ENCODE measurements at regions not wholly inside any gene's neighbourhood (a gene's known extent, or its start where the extent isn't known, plus 50 kb on each side); places are given as distances from the start of the nearest gene placed in this dataset.

DNA sequence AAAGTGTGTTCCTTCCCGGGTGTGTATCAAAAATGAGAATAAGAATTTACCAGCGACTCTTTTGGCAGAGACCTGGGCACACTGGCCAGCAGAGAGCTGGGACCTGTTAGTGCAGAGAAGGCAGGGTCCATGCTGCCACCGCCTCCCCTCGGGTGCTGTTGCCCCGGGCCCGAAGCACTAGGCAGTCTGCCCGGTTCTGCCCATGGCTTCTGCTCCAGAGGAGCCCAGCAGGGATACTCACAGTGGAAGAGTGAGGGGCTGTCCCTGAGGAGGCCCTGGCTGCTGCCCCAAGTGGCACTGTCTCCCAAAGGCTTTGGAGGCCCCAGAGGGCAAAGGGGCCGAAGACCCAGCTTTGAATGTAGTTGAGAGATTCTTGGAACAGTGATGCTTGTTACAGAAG is 80.5 kb downstream of the MIS18A start:
- Histone ChIP-seq H3K9me1 (ENCODE audit: control insufficient read depth, insufficient read depth, low read length) (no peaks in the 10 kb centered on the region), H3K27me3 (ENCODE audit: control insufficient read depth in 2 of 2, insufficient read depth in 2 of 2, low read length in 2 of 2) (peaks cover 6 to 22% of the 10 kb centered on the region in 2 experiments; a peak in 2 of 5 replicates), H3K79me2 (ENCODE audit: control insufficient read depth, insufficient read depth, low read length) (no peaks in the 10 kb centered on the region), H3K4me2 (ENCODE audit: insufficient read depth, low read length) (no peak overlapping the region), H2AFZ (ENCODE audit: low read depth, low read length) (no peak overlapping the region), H3K4me3 (no peak overlapping the region), H3K9me3 (replicated peaks; ENCODE audit: control insufficient read depth, insufficient read depth, low read depth, low read length) (no peaks in the 10 kb centered on the region), H3K4me1 (replicated peaks in 1 of 2; ENCODE audit: control insufficient read depth in 2 of 2, insufficient read depth in 2 of 2, low read length in 2 of 2) (no peaks in the 10 kb centered on the region), H3K9ac (ENCODE audit: insufficient read depth in 1 of 2, low read depth in 2 of 2, low read length in 2 of 2) (no peak overlapping the region), H3K27ac (ENCODE audit: extremely low read depth, low read depth, low read length) (no peak overlapping the region), H4K20me1 (replicated peaks; ENCODE audit: control insufficient read depth, insufficient read depth, low read length) (no peaks in the 10 kb centered on the region), H3K36me3 (ENCODE audit: control insufficient read depth, insufficient read depth, low read length) (no peaks in the 10 kb centered on the region)
- POLR2A ChIA-PET: no interaction called here
- intact Hi-C loops (cut with micrococcal nuclease) (no loop called here), in situ Hi-C loops (cut with MboI) (no loop called here)
- TF ChIP-seq CBFA2T2 (conservative IDR thresholded peaks at IDR 0.05) (no peak), KAT2B (IDR thresholded peaks at IDR 0.05; ENCODE audit: low read depth, low read length) (no peak), CREB1 (IDR thresholded peaks at IDR 0.05) (no peak), CREB1 (CRISPR knock-in tag; IDR thresholded peaks at IDR 0.05) (no peak), SMAD2 (IDR thresholded peaks at IDR 0.05; ENCODE audit: low read depth, low read length) (no peak), LCOR (CRISPR knock-in tag; IDR thresholded peaks at IDR 0.05) (no peak), NKRF (IDR thresholded peaks at IDR 0.05; ENCODE audit: borderline replicate concordance) (no peak), ZZZ3 (IDR thresholded peaks at IDR 0.05) (no peak), MAFK (IDR thresholded peaks at IDR 0.05; ENCODE audit: low read length) (no peak)
- TF ChIP-seq, protein P1, sequence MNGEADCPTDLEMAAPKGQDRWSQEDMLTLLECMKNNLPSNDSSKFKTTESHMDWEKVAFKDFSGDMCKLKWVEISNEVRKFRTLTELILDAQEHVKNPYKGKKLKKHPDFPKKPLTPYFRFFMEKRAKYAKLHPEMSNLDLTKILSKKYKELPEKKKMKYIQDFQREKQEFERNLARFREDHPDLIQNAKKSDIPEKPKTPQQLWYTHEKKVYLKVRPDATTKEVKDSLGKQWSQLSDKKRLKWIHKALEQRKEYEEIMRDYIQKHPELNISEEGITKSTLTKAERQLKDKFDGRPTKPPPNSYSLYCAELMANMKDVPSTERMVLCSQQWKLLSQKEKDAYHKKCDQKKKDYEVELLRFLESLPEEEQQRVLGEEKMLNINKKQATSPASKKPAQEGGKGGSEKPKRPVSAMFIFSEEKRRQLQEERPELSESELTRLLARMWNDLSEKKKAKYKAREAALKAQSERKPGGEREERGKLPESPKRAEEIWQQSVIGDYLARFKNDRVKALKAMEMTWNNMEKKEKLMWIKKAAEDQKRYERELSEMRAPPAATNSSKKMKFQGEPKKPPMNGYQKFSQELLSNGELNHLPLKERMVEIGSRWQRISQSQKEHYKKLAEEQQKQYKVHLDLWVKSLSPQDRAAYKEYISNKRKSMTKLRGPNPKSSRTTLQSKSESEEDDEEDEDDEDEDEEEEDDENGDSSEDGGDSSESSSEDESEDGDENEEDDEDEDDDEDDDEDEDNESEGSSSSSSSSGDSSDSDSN (IDR thresholded peaks at IDR 0.05; ENCODE audit: borderline replicate concordance in 1 of 2, low read depth in 2 of 2, low read length in 2 of 2): no peak
- WGBS (ENCODE audit: insufficient coverage, low coverage, missing lambda C conversion rate): 0% methylated on average over 8 of the region's 8 CpGs
- no TSS peak for BruUV-seq (replicated peaks)
- DNase-seq (ENCODE audit: extremely low read depth in 1 of 4, low spot score in 3 of 4) (no peak), ATAC-seq (no peak), FAIRE-seq (no peak)
- CTCF ChIA-PET (ENCODE audit: low intra/inter-chr PET ratio): no interaction called here
